ENCODE measurements at regions not wholly inside any gene's neighbourhood (a gene's known extent, or its start where the extent isn't known, plus 50 kb on each side); places are given as distances from the start of the nearest gene placed in this dataset.

DNA sequence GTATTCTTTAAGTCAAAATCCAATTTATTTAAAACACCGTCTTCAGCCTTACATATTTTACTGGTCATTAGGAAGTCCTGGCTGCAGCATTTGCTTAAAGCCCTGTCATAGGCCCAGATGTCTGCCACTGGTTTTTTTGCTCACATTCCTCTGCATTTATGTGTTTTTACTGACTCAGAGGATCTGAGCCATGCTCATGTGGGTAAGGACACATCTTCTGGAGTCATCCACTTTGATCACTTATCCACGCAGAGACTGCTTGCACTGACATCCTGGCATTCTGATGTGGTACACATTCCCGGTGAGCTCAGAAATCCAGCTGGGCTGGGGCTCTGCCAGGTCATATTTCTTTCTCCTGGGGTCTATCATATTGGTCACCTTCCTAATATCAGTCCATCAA, 531.7 kb upstream of the ARGLU1 start:
- in situ Hi-C loops (cut with HindIII; ENCODE audit: low sequenced_read_pairs), result no loop called here
- peak; percentile 15 for DNase-seq (ENCODE audit: low read depth)
- H3K4me3 ChIP-seq (ENCODE audit: low read depth, low read length), result no peak overlapping the region
- TF ChIP-seq, protein P1, sequence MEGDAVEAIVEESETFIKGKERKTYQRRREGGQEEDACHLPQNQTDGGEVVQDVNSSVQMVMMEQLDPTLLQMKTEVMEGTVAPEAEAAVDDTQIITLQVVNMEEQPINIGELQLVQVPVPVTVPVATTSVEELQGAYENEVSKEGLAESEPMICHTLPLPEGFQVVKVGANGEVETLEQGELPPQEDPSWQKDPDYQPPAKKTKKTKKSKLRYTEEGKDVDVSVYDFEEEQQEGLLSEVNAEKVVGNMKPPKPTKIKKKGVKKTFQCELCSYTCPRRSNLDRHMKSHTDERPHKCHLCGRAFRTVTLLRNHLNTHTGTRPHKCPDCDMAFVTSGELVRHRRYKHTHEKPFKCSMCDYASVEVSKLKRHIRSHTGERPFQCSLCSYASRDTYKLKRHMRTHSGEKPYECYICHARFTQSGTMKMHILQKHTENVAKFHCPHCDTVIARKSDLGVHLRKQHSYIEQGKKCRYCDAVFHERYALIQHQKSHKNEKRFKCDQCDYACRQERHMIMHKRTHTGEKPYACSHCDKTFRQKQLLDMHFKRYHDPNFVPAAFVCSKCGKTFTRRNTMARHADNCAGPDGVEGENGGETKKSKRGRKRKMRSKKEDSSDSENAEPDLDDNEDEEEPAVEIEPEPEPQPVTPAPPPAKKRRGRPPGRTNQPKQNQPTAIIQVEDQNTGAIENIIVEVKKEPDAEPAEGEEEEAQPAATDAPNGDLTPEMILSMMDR (IDR thresholded peaks at IDR 0.05; ENCODE audit: low read depth, low read length, missing control alignments), result no peak

DNA sequence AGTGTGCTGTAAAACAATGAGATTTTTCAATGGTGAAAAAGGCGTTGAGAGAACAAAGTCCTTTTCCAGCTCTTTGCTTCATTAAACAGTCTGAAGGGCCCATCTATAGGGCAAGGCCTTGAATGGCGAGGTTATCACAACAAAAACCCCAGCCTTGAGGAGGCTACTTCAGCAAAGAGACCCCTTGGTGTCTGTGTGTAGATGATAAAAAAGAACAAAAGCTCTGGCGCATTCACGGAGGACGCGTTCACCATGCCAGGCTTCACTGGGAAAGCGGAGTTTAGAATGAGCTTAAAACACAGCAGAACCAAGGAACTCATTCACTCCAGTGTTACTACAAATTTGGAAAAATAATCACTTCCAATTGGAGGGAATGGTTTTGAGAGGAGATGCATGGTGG, 530.0 kb upstream of the ARGLU1 start:
- in situ Hi-C loops (cut with HindIII; ENCODE audit: low sequenced_read_pairs), result no loop called here
- TF ChIP-seq, protein P1 (IDR thresholded peaks at IDR 0.05; ENCODE audit: low read depth, low read length, missing control alignments), result no peak
- H3K4me3 ChIP-seq (ENCODE audit: low read depth, low read length), result no peak overlapping the region
- no peak for DNase-seq (ENCODE audit: low read depth)

DNA sequence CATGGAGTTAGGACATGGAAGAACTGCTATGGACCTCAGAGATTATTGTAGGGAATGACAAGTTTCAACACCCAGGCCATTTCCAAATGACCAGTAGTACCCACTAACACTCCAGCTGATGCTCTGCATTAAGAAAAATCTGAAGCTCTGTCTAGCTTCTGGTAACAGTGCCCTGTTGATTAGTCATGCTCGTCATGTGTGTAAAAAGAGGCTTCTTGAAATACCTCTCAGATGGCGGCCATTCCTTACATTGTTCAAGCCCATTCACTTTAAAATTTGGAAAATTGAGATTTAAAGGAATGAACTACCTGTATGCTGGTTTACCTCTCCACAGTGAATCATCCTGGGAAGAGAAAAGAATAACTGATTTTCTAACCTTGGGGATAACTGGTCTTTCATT, 527.9 kb upstream of the ARGLU1 start:
- DNase-seq (ENCODE audit: low read depth), result no peak
- H3K4me3 ChIP-seq (ENCODE audit: low read depth, low read length), result no peak overlapping the region
- in situ Hi-C loops (cut with HindIII; ENCODE audit: low sequenced_read_pairs), result no loop called here
- TF ChIP-seq, protein P1 (IDR thresholded peaks at IDR 0.05; ENCODE audit: low read depth, low read length, missing control alignments), result no peak

DNA sequence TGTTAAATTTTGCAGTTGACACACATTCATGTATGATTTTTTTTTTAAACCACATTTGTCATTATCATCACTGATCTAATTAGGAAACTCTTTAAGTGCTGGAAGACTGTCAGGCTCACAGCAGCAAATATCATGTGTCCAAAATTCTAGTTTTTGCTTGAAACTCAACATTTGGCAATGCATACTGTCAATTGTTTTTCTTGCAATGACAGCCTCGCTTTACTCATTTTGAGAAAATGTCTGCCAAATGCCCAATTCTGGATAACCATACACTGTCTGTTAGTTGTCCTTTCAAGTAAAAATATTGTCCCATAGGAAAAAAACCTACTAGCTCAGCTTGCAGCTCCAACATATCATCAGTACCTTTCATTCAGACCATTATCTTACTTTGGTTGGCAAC, 523.9 kb upstream of the ARGLU1 start:
- TF ChIP-seq, protein P1 (IDR thresholded peaks at IDR 0.05; ENCODE audit: low read depth, low read length, missing control alignments), result no peak
- in situ Hi-C loops (cut with HindIII; ENCODE audit: low sequenced_read_pairs), result no loop called here
- no peak overlapping the region for H3K4me3 ChIP-seq (ENCODE audit: low read depth, low read length)
- DNase-seq (ENCODE audit: low read depth), result no peak

DNA sequence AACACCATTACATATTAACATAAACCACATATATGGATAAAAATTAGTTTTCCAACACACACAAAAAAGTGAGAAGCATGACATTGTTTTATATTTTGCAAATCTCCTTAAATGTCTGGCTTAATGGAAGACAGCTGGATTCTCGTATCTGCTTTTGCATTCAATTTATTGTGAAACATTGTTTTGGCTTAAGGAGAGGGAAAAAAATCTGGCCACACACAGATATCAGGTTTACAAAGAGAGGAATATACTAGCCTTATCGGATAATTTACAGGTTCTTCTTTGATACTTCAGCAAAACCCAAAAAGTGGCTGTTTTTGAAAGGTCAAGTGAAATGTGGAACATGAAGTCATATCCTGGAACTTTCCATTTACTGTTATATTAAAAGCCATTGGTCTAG, 523.5 kb upstream of the ARGLU1 start:
- no peak overlapping the region for H3K4me3 ChIP-seq (ENCODE audit: low read depth, low read length)
- TF ChIP-seq, protein P1 (IDR thresholded peaks at IDR 0.05; ENCODE audit: low read depth, low read length, missing control alignments), result no peak
- no peak for DNase-seq (ENCODE audit: low read depth)
- in situ Hi-C loops (cut with HindIII; ENCODE audit: low sequenced_read_pairs), result no loop called here

DNA sequence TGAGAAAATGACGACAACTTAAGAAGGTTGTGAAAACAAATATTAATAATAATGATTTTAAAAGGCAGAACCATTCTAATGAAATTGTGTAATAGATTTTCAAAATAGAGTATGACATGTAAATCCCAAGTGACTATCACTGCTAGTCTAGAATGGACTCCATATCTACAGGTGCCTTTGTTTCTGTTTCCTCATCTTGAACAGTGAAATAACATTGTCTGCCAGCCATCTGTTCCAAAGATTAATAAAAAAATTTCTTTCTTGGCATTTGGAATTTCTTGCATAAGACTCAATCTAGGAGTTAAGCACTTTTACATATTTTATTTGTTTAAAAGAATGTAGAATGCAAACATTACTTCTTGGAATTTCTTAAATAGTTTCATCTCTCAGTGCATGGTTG, 520.1 kb upstream of the ARGLU1 start:
- TF ChIP-seq, protein P1 (IDR thresholded peaks at IDR 0.05; ENCODE audit: low read depth, low read length, missing control alignments), result no peak
- DNase-seq (ENCODE audit: low read depth), result no peak
- in situ Hi-C loops (cut with HindIII; ENCODE audit: low sequenced_read_pairs), result no loop called here
- no peak overlapping the region for H3K4me3 ChIP-seq (ENCODE audit: low read depth, low read length)

Measured in astrocyte of the cerebellum (primary cell).